ENCODE measurements at regions not wholly inside any gene's neighbourhood (a gene's known extent, or its start where the extent isn't known, plus 50 kb on each side); places are given as distances from the start of the nearest gene placed in this dataset.

- TF ChIP-seq CTCF (IDR thresholded peaks at IDR 0.05): no peak
- no peak for DNase-seq (ENCODE audit: low spot score in 2 of 2)
- no peak overlapping the region for H3K4me3 ChIP-seq
- no peaks in the 10 kb centered on the region for H3K9me3 ChIP-seq
- H3K4me1 ChIP-seq: no peaks in the 10 kb centered on the region
- H3K27me3 ChIP-seq: no peaks in the 10 kb centered on the region
- H3K36me3 ChIP-seq: no peaks in the 10 kb centered on the region
- intact Hi-C loops (cut with DNase I): no loop called here
- H3K27ac ChIP-seq: no peak overlapping the region
These were observed 480.3 kb upstream of the POT1 start for GRCh38 chr7:125409921-125410320.

- no peak overlapping the region for H3K4me3 ChIP-seq
- no peaks in the 10 kb centered on the region for H3K4me1 ChIP-seq
- no peak for TF ChIP-seq CTCF (IDR thresholded peaks at IDR 0.05)
- no peaks in the 10 kb centered on the region for H3K36me3 ChIP-seq
- H3K27ac ChIP-seq: no peak overlapping the region
- no peaks in the 10 kb centered on the region for H3K9me3 ChIP-seq
- intact Hi-C loops (cut with DNase I): no loop called here
- H3K27me3 ChIP-seq: no peaks in the 10 kb centered on the region
- DNase-seq (ENCODE audit: low spot score in 2 of 2): no peak
These were observed 476.5 kb upstream of the POT1 start for GRCh38 chr7:125406111-125406510.

- Histone ChIP-seq H3K27me3 (no peaks in the 10 kb centered on the region), H3K4me3 (no peak overlapping the region), H3K9me3 (no peaks in the 10 kb centered on the region), H3K36me3 (no peaks in the 10 kb centered on the region), H3K4me1 (no peaks in the 10 kb centered on the region), H3K27ac (no peak overlapping the region)
- DNase-seq (ENCODE audit: low spot score in 2 of 2): no peak
- TF ChIP-seq CTCF (IDR thresholded peaks at IDR 0.05): no peak
- intact Hi-C loops (cut with DNase I): no loop called here
These were observed 469.8 kb upstream of the POT1 start for GRCh38 chr7:125399408-125399807.

GRCh38 chr7:125396466-125397151 is 467.0 kb upstream of the POT1 start:
- no peak for DNase-seq (ENCODE audit: low spot score in 2 of 2)
- H3K4me3 ChIP-seq: no peak overlapping the region
- TF ChIP-seq CTCF (IDR thresholded peaks at IDR 0.05): no peak

GRCh38 chr7:125391921-125392320 is 462.3 kb upstream of the POT1 start:
- no peak for DNase-seq (ENCODE audit: low spot score in 2 of 2)
- Histone ChIP-seq H3K9me3 (no peaks in the 10 kb centered on the region), H3K27ac (no peak overlapping the region), H3K4me1 (no peaks in the 10 kb centered on the region), H3K36me3 (no peaks in the 10 kb centered on the region), H3K4me3 (no peak overlapping the region), H3K27me3 (no peaks in the 10 kb centered on the region)
- TF ChIP-seq CTCF (IDR thresholded peaks at IDR 0.05): no peak
- intact Hi-C loops (cut with DNase I): no loop called here

More at GRCh38 chr7:125396466-125397151, 467.0 kb upstream of the POT1 start:
- H3K9me3 ChIP-seq: no peaks in the 10 kb centered on the region
- H3K4me1 ChIP-seq: no peaks in the 10 kb centered on the region
- intact Hi-C loops (cut with DNase I): no loop called here
- H3K27me3 ChIP-seq: no peaks in the 10 kb centered on the region
- H3K27ac ChIP-seq: no peak overlapping the region
- H3K36me3 ChIP-seq: no peaks in the 10 kb centered on the region

- H3K36me3 ChIP-seq: no peaks in the 10 kb centered on the region
- DNase-seq (ENCODE audit: low spot score in 2 of 2): no peak
- H3K4me1 ChIP-seq: no peaks in the 10 kb centered on the region
- H3K9me3 ChIP-seq: no peaks in the 10 kb centered on the region
- TF ChIP-seq CTCF (IDR thresholded peaks at IDR 0.05): no peak
- intact Hi-C loops (cut with DNase I): no loop called here
- H3K27ac ChIP-seq: no peak overlapping the region
- H3K4me3 ChIP-seq: no peak overlapping the region
- H3K27me3 ChIP-seq: no peaks in the 10 kb centered on the region
These were observed 461.4 kb upstream of the POT1 start for GRCh38 chr7:125390981-125391380.
